ENCODE measurements at regions not wholly inside any gene's neighbourhood (a gene's known extent, or its start where the extent isn't known, plus 50 kb on each side); places are given as distances from the start of the nearest gene placed in this dataset.

DNA sequence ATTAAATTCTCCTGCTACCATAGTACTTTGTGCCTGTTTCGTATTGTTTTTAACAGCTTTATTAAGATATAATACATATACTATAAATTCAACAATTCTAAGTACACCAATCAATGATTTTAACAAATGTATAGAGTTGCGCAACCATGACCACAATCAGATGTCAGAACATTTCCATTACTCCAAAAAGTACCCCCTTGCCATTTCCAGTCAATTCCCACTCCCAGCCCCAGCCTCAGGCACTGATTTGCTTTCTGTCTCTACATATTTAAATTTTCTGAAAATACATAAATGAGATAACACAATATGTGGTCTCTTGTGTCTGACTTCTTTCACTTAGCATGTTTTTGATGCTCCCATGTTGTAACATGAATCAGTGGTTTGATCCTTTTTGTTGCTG is 193.9 kb downstream of the FIGN start:
- no peak for DNase-seq (ENCODE audit: low spot score)

DNA sequence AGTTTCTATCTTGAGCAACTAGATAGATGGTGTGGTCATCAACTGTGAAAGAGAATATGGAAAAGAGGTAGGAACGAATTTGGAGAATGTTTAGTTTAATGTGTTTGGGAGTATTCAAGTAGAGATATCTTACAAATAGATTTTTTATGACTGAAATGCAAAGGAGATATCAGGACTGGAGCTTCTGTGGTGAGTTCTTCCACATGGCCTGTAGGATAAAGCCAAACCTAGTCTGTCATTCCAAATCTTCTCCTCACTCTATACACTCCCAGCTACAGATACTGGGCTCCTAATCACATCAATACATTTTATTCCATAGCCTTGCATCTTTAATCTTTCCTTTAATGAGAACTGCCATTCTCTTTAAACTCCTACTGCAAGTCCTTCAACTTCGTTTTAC is 194.3 kb downstream of the FIGN start:
- no peak for DNase-seq (ENCODE audit: low spot score)

DNA sequence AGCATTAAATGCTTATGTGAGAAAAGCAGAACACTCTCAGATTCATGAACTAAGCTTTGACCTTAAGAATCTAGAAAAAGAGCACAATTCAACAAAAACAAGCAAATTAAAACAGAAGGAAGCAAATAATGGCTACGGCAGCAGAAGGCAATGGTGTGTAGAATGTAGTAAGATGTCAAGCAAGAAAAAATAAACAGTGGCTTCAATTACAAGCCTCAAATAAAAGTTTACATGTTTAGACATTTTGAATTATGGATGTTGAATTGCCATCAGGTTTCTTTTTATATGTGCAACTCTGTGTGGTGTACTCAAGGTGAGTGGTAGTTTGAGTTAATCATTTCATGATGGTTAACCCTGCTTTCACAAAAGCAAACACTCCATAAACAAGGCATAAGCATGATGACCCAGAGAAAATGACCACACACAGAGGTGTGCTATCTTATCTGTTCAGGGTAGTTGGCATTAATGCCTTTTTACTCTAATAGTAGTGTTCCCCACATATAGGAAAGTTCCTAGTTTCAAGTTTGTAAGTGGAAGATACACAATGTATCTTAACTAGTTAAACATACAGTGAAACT is 207.1 kb downstream of the FIGN start:
- DNase-seq (ENCODE audit: low spot score) = no peak

DNA sequence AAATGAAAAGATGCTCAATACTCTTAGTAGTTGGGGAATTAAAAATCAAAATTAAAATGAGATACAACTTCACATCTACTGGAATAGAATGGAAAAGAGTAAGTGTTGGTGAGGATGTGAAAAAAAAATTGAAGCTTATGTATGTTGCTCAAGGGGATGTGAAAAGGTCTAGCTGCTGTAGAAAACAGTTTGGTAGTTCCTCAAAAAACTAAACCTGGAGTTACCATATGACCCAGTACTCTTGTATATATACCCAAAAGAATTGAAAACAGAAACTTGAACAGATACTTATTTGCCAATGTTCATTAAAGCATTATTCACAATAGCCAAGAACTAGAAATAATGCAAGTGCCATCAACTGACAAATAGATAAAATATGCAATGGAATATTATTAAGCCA is 208.4 kb downstream of the FIGN start:
- no peak for DNase-seq (ENCODE audit: low spot score)

DNA sequence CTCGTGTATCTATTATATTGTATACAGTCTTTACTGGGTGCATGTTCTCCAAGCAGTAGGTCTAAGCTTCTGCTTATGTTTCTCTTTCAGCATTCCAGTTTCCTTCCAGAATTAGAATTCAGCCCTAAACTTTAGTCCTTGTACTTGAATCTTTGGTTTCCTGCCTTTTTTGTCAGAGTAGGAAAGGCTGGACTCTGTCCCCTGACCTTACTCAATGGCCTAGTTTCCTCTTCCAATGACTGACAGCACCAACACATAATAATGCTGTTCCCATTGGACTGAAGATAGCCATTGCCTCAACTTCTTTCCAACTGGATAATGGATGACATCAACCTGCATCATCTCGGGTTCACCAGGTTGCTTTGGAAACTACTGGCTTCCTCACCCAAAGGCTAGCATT is 217.0 kb downstream of the FIGN start:
- DNase-seq (ENCODE audit: low spot score) = no peak

DNA sequence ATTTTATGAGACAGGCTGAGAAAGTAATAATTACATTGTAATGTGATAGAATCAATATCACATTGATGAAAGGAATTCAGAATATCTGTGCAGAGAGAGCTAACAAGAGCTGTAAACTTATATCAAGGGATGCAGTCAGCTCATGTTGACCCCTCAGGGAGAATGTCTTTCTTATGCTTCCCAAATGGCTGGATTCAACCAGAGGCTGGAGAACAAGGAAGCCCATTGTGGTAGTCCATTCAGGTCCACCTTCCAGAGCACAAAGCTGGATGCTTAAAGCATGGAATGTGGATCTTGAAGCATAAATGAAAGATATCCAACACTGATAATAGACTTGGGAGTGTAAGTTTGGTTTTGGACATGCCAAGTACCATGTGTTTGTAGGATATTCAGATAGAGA is 220.0 kb downstream of the FIGN start:
- DNase-seq (ENCODE audit: low spot score) = no peak

DNA sequence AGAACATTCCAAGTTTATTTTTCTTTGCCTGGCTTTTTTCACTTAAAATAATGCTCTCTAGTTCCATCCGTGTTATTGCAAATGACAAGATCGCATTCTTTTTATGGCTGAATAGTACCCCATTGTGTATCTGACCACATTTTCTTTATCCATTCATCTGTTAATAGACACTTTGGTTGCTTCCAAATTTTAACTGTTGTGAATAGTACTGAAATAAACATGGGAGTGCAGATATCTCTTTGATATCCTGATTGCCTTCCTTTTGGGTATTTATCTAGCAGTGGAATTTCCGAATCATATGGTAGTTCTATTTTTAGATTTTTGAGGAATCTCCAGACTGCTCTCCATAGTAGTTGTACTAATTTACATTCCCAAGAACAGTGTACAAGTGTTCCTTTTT is 230.5 kb downstream of the FIGN start:
- no peak for DNase-seq (ENCODE audit: low spot score)

DNA sequence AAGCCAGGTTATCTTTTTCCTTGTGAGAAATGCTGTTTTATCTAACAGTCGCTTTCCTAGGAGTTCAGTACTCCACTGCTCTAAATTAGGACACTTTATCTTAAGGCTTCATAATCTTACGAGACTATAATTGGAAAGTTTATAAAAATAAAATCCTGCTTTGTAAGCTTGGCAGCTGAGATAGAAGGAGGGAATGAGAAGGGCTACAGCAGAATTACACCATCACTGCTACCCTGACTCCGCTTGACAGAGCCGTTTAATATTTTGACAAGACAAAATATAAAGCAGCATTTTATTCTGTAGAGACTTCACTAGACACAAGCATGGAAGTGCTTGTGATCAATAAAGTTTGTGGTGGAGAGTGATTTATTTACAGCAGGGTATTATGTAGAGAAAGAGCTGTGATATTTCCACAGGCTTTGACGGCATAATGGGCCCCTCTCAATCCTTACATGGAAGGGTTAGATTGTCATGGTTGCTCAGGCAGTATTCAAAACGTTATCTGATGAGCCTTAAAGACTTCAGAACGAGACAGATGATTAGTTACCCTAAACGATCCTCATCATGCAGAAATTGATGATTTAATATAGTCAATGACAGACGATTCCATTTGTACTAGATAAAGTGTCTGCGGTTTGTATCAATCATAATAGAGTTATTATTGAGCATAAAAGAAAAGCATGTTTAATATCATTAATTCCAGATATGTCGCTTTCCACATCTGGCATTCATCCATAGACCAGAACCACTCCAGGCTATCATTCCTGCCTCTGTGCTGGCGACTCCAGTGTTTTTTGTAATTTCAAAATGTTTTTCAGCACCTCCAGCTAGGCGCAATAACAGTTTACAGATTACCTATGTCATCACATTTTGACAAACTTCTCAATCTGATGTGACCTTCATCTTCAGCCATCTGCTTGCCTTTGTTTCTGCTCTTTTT is 242.2 kb downstream of the FIGN start:
- no peak for DNase-seq (ENCODE audit: low spot score)

DNA sequence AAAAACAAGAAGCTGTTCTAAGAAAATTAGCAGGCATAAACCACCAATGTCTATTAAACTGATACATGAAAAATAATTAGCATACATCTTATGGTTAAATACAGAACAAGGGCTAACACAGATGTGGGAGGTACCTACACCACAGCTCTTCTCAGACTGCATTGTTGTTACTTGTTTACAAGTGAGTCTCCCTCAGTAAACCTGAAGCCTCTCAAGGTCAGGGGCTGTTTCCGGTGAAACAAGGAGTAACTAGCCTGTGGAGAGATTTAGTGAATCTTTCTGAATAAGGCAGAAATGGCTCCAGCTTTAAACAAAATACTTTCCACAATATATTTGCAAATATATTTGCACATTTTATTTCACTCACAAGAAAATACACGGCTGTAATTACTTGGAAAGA is 244.0 kb downstream of the FIGN start:
- no peak for DNase-seq (ENCODE audit: low spot score)

DNA sequence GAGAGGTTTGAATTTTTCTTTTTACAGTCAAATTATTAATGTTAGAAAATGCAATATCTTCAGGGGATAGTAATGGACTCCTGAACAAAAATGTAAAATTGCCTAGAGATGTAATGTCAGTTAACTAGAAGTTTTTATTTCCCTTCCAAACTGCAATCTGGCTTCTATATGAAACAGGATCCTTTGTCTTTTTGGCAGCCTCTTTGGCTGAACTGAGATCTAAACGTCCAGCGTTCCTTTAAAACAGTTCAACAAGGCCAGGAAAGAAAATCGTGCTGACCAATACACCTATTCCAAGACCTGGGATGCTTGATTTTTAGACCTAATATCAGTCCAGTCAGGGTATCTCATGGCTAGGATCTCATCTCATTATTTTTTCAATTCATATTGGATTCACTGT is 245.5 kb downstream of the FIGN start:
- DNase-seq (ENCODE audit: low spot score) = no peak

DNA sequence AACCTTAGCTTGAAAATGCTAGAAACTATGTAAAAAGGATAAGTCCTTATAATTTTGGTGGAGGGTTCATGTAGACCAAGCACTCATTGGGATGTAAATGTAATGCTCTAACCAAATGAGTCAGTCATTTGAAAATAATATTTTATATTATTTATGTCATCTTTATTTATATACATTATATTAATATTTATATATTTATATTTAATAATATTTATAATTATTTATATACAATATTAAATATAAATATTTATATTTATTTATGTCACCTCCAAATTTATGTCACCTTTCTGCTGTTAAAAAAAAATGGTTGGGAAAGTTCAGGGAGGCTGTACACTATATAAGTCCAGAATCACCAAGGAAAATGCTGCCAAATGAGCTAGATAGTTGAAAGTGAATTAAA is 254.3 kb downstream of the FIGN start:
- DNase-seq (ENCODE audit: low spot score) = no peak

DNA sequence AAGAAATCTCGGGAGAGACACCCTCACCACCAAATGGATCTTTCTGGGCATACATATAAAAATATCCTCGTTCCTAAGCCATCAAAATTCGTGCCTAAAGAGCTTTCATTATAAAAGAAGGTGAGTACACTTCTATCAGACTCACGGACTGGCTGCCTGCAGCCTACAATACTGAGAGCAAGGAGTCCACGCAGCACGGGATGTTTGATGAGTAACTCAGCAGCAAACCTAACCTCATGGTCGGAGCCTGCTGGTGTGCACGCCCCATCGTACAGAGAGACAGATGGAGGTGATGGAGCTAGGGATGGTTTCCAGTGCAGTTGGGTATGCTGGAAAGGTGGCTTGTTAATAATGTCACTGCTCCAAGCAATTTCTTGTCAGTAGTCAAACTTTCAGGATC is 256.2 kb downstream of the FIGN start:
- no peak for DNase-seq (ENCODE audit: low spot score)

DNA sequence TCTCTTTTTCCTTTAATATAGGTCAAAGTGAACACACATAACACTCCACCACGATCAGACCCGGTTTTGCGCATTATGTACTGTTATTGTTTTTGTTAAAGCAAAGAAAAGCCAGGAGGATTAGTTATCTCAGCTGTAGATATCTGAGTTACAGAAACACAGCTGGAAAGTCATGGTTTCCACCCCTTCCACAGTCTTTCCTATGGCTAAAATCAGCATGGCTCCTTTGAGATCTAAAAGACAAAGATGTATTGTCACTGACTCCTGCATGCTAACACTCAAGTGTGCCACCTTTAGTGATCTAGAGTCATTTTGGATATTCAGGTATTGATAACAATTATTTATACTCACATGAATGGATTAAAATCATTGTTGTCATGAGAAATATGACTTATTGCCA is 260.0 kb downstream of the FIGN start:
- no peak for DNase-seq (ENCODE audit: low spot score)

DNA sequence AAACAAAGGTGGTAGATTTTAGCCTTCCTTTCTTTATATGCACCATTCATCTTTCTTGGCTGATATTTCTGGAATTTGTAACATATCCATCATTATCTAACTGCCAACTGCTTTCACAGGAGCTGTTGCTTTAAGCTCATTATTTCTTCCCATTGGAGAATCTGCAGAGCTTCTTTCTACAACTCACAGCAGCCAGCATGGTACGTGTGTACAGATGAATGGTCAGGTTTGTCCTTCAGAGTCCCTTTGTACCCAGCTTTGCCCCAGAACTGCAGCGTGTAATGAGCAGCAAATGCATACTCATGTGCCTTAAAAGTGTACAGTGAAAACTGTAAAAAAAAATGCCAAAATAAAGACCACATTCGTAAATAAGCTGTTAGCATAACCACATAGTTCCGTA is 260.9 kb downstream of the FIGN start:
- DNase-seq (ENCODE audit: low spot score) = no peak

DNA sequence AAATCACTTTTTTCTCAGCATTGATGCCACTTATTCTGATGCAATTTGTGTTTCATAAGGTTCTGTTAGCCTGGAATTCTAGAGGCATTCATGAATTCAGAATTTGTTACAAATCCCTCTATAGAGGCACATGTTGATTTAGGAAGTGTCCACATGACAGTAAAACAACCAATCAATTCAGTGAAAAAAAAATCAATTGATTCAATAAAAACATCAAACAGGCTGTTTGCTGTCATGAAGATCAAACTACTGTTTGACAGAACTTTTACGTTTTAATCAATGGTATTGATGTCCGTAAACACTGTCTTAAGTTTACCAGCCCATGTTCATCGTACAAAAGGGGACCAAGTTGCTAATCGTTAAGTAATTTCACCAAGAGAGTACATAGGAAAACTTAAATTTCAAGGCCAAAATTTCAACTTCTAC is 261.5 kb downstream of the FIGN start:
- no peak for DNase-seq (ENCODE audit: low spot score)

DNA sequence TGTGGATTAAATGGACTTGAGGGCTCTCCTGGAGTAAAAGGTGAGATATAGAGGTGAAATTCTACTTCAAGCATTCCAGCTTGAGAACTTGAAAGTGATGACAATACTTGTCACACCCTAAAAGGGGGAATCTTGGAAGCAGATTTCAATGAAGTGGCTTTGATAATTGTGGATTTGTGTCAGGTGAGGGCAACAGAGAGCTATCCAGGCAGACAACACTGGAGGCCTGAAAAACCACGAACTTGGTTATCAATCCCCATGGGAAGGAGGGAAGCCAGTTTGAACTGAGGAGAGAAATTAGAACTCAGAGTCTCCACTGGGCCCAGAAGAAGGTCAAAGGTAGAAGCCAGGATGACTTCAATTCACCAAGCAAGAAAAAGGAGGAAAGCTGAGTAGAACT is 263.9 kb downstream of the FIGN start:
- DNase-seq (ENCODE audit: low spot score) = peak; percentile 3

DNA sequence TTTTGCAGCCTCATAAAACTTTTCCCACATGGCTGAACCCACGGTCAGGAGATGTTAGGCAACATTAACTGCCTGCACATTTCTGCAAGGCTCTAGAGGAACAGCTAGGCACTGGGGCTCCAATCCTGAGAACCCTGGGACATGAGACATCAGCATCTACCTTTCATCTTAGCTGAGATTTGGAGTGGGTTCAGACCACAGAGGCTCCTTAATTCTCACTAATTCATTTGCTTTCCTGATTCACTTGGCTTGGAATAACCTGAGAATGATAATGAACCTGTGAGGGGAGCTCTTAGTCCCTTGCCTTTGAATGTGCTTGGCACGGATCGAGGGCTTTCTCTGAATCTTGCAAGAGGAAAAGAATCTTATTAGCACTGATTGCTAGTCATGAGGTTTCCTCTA is 266.2 kb downstream of the FIGN start:
- peak; percentile 29 for DNase-seq (ENCODE audit: low spot score)

DNA sequence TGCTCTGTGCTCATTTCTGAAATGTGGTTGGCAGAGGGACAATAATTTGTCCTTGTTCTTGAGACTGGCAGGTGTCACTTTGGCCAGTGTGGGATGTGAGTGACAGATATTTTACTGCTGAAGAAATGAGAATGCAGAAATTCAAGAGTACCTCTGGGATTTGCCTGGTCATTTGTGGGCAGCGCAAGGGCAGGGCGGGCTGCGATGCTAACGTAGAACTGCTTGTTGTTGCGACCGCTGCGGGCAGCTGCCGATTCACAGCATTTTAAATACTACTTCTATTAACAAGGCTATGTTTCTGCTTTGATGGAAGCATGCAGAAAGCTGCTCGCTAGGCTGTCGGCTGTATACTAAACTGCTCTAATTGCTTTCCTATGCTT is 268.6 kb downstream of the FIGN start:
- DNase-seq (ENCODE audit: low spot score) = no peak

DNA sequence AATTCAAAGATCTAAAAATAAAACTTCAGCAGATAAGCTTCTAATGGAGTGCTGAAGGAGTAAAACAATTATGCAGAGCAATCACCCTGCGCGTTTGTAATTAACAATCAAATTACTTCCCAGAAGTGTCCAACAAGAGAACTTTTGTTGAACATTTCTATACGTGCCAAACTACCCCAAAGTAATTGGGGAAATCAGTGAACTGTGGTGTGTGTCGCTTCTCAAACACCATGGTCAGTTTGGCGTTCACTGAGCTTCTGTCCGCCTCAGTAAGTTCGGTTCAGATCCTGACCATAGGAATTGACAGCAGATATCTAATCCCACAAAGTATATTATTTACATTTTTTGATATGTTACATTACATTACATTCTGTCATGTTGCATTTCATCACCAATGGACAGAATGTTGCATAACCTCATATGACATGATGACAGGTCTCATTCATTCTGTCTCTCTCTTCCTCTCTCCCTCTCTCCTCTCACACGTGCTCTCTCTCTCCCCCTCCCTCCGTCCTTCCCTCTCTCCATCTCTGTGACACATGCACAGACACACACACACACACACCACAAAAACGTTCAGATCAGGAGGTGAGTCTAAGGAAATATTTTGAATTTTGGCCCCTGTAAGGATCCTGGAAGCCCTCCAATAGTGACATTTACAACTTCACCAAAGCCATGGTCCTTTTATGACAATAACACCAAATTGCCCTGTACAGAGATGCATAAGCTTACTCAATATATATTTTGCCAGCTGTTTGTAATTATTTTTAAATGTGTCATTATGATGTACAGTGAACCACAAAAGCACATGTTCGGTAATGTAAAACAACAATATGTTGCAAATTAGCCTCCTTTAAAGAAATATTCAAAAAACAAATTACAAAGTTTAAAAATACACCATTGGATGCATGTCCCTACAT is 269.2 kb downstream of the FIGN start:
- DNase-seq (ENCODE audit: low spot score) = no peak

DNA sequence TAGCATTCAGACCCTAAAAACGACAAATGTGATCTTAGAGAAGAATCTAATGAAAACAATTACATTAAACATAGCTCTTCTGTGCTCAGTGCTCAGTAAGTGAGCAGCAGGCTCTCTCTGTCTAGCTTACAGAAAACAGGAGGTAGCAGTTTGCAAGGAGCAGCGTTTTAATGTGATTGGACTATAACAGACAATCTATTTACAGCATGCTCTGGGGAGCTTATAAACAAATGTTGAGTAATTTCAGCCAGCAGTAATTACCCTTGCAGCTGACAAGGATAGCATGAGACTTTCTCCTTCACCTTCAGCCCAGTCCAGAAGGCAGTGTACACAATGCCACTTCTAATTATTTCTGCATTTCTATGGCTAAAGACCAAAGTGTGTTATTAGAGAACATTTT is 270.4 kb downstream of the FIGN start:
- DNase-seq (ENCODE audit: low spot score) = peak; percentile 4

DNA sequence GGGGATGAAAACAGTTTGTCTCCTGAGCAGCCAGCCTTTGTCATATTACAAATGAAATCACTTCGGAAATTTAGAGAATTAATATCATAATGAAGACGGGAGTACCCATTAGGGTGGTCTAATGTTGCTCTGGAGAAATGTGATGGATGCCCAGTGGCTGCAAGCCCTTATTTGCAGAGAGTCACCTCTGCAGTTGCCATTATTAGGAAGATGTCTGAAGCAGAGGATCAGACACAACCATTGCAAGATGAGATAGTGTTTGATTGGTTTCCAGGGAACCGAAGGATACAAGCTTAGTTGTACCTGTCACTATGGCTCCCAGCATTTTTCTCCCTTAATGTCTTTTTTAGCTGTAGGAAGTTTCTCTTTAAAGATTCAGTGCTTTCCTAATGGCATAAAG is 272.4 kb downstream of the FIGN start:
- DNase-seq (ENCODE audit: low spot score) = no peak

DNA sequence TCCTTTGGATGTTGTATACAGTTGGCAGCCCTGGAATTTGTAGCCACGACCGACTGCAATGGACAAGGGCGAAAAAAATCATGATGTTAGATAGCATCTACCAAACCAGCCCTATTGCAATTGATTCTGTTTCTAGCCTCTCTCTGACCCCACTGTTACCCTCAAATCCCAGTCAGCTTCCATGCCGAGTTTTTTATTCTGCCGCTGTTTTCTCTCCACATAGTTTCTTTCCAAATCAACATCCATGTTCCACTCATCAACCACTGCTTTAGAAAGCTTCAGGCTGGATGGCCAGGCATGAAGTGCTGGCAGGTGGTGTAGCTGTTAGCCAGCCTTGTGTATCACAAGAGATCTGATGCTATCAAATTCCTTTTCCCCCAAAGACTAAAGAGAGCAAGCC is 272.8 kb downstream of the FIGN start:
- DNase-seq (ENCODE audit: low spot score) = no peak

DNA sequence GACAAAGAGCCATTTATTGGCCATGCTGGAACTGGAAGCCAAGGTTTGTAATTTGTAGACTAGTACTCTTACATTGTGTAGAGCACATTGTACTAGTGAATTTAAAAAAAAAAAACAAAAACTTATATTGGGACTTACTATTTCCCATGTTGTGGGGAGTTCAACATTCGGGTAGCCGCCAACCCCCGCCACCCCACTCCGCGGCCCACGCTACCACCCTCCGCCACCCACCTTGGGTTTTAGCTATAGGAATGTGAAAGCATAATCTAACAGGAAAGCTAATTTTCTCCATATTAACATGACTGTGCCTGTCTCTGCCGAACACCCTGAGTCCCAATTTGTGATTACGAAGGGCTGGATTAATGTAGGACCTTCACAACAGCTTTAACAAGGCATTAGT is 275.8 kb downstream of the FIGN start:
- no peak for DNase-seq (ENCODE audit: low spot score)

Measured in pons (tissue), 1 donor.